ENCODE measurements at regions not wholly inside any gene's neighbourhood (a gene's known extent, or its start where the extent isn't known, plus 50 kb on each side); places are given as distances from the start of the nearest gene placed in this dataset.

DNA sequence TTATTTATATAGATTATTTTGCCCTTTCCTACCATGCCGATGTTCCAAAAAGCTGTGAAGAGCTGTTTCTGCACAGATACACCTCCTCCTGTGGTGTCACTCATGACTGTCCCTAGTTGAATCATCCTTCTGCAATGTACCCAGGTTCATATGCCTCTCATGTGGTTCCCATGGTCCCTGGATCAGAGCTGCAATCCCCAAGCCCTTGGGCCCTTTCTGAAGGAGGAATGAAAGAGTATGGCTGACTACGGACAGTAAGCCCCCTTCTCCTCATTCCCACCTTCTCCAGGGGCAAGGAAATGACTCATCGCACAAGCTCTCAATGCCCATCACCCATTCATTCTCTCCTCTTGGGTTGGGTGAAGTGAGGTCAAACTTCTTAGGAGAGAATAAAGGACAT, 63.9 kb upstream of the ACVR1 start:
- no peak for TF ChIP-seq JUND (IDR thresholded peaks at IDR 0.05)
- no peak for TF ChIP-seq EZH2phosphoT487 (IDR thresholded peaks at IDR 0.05; ENCODE audit: borderline replicate concordance)
- TF ChIP-seq POLR2AphosphoS5 (IDR thresholded peaks at IDR 0.05; ENCODE audit: low read depth, low read length): no peak
- TF ChIP-seq, protein P1, sequence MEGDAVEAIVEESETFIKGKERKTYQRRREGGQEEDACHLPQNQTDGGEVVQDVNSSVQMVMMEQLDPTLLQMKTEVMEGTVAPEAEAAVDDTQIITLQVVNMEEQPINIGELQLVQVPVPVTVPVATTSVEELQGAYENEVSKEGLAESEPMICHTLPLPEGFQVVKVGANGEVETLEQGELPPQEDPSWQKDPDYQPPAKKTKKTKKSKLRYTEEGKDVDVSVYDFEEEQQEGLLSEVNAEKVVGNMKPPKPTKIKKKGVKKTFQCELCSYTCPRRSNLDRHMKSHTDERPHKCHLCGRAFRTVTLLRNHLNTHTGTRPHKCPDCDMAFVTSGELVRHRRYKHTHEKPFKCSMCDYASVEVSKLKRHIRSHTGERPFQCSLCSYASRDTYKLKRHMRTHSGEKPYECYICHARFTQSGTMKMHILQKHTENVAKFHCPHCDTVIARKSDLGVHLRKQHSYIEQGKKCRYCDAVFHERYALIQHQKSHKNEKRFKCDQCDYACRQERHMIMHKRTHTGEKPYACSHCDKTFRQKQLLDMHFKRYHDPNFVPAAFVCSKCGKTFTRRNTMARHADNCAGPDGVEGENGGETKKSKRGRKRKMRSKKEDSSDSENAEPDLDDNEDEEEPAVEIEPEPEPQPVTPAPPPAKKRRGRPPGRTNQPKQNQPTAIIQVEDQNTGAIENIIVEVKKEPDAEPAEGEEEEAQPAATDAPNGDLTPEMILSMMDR (IDR thresholded peaks at IDR 0.05 in 2 of 3, conservative IDR thresholded peaks at IDR 0.05 in 1 of 3; ENCODE audit: borderline replicate concordance in 1 of 3, insufficient read depth in 1 of 3, low read depth in 2 of 3, low read length in 2 of 3): no peak
- no peak for TF ChIP-seq YY1 (IDR thresholded peaks at IDR 0.05; ENCODE audit: extremely low read depth, insufficient replicate concordance, low read depth, low read length)
- TF ChIP-seq, protein P2, sequence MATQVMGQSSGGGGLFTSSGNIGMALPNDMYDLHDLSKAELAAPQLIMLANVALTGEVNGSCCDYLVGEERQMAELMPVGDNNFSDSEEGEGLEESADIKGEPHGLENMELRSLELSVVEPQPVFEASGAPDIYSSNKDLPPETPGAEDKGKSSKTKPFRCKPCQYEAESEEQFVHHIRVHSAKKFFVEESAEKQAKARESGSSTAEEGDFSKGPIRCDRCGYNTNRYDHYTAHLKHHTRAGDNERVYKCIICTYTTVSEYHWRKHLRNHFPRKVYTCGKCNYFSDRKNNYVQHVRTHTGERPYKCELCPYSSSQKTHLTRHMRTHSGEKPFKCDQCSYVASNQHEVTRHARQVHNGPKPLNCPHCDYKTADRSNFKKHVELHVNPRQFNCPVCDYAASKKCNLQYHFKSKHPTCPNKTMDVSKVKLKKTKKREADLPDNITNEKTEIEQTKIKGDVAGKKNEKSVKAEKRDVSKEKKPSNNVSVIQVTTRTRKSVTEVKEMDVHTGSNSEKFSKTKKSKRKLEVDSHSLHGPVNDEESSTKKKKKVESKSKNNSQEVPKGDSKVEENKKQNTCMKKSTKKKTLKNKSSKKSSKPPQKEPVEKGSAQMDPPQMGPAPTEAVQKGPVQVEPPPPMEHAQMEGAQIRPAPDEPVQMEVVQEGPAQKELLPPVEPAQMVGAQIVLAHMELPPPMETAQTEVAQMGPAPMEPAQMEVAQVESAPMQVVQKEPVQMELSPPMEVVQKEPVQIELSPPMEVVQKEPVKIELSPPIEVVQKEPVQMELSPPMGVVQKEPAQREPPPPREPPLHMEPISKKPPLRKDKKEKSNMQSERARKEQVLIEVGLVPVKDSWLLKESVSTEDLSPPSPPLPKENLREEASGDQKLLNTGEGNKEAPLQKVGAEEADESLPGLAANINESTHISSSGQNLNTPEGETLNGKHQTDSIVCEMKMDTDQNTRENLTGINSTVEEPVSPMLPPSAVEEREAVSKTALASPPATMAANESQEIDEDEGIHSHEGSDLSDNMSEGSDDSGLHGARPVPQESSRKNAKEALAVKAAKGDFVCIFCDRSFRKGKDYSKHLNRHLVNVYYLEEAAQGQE (IDR thresholded peaks at IDR 0.05; ENCODE audit: low read depth): no peak
- no peak for TF ChIP-seq POLR2A (IDR thresholded peaks at IDR 0.05; ENCODE audit: borderline replicate concordance, extremely low read depth, insufficient read depth, insufficient read length)
- TF ChIP-seq TCF7L2 (IDR thresholded peaks at IDR 0.05; ENCODE audit: borderline replicate concordance, extremely low read depth, insufficient read depth, insufficient read length): no peak
- no peak for TF ChIP-seq EZH2 (IDR thresholded peaks at IDR 0.05)
- TF ChIP-seq, protein P3, sequence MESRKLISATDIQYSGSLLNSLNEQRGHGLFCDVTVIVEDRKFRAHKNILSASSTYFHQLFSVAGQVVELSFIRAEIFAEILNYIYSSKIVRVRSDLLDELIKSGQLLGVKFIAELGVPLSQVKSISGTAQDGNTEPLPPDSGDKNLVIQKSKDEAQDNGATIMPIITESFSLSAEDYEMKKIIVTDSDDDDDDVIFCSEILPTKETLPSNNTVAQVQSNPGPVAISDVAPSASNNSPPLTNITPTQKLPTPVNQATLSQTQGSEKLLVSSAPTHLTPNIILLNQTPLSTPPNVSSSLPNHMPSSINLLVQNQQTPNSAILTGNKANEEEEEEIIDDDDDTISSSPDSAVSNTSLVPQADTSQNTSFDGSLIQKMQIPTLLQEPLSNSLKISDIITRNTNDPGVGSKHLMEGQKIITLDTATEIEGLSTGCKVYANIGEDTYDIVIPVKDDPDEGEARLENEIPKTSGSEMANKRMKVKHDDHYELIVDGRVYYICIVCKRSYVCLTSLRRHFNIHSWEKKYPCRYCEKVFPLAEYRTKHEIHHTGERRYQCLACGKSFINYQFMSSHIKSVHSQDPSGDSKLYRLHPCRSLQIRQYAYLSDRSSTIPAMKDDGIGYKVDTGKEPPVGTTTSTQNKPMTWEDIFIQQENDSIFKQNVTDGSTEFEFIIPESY (IDR thresholded peaks at IDR 0.05; ENCODE audit: extremely low read depth, insufficient replicate concordance, low read length): no peak
- TF ChIP-seq SIN3A (IDR thresholded peaks at IDR 0.05; ENCODE audit: low read depth): no peak
